ENCODE measurements at regions not wholly inside any gene's neighbourhood (a gene's known extent, or its start where the extent isn't known, plus 50 kb on each side); places are given as distances from the start of the nearest gene placed in this dataset.

GRCh38 chr10:14433147-14433546, 102.4 kb upstream of the FRMD4A start:
- Histone ChIP-seq H3K27me3 (replicated peaks; ENCODE audit: insufficient read depth, low read depth, low read length, poor library complexity) (peaks cover 8% of the 10 kb centered on the region), H3K36me3 (ENCODE audit: insufficient read depth, low read length, poor library complexity, severe bottlenecking) (no peaks in the 10 kb centered on the region), H3K4me3 (ENCODE audit: low read depth, low read length, poor library complexity, severe bottlenecking) (no peak overlapping the region), H3K27ac (ENCODE audit: low read depth, low read length, poor library complexity, severe bottlenecking) (no peak overlapping the region), H3K4me1 (ENCODE audit: insufficient read depth, low read length, poor library complexity, severe bottlenecking) (no peaks in the 10 kb centered on the region), H3K9me3 (ENCODE audit: low read depth, low read length, poor library complexity, severe bottlenecking) (no peaks in the 10 kb centered on the region)
- no TSS peak for BruUV-seq (replicated peaks)
- ChIA-PET POLR2A (ENCODE audit: low non-redundant PET) (no interaction called here), CTCF (no interaction called here)
- intact Hi-C loops (cut with micrococcal nuclease; ENCODE audit: unreplicated experiment), result no loop called here
- DNase-seq (ENCODE audit: low spot score), result no peak
- TF ChIP-seq, protein P1, sequence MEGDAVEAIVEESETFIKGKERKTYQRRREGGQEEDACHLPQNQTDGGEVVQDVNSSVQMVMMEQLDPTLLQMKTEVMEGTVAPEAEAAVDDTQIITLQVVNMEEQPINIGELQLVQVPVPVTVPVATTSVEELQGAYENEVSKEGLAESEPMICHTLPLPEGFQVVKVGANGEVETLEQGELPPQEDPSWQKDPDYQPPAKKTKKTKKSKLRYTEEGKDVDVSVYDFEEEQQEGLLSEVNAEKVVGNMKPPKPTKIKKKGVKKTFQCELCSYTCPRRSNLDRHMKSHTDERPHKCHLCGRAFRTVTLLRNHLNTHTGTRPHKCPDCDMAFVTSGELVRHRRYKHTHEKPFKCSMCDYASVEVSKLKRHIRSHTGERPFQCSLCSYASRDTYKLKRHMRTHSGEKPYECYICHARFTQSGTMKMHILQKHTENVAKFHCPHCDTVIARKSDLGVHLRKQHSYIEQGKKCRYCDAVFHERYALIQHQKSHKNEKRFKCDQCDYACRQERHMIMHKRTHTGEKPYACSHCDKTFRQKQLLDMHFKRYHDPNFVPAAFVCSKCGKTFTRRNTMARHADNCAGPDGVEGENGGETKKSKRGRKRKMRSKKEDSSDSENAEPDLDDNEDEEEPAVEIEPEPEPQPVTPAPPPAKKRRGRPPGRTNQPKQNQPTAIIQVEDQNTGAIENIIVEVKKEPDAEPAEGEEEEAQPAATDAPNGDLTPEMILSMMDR (conservative IDR thresholded peaks at IDR 0.05; ENCODE audit: low read depth, low read length), result no peak
- TF ChIP-seq EZH2 (IDR thresholded peaks at IDR 0.05; ENCODE audit: borderline replicate concordance, low read depth, low read length, poor library complexity, severe bottlenecking), result no peak

GRCh38 chr10:14431868-14432267, 101.1 kb upstream of the FRMD4A start:
- no peaks in the 10 kb centered on the region for H3K4me1 ChIP-seq (ENCODE audit: insufficient read depth, low read length, poor library complexity, severe bottlenecking)
- intact Hi-C loops (cut with micrococcal nuclease; ENCODE audit: unreplicated experiment), result no loop called here
- POLR2A ChIA-PET (ENCODE audit: low non-redundant PET), result no interaction called here
- no TSS peak for BruUV-seq (replicated peaks)
- peaks cover 14% of the 10 kb centered on the region for H3K27me3 ChIP-seq (replicated peaks; ENCODE audit: insufficient read depth, low read depth, low read length, poor library complexity)
- CTCF ChIA-PET, result no interaction called here
- H3K9me3 ChIP-seq (ENCODE audit: low read depth, low read length, poor library complexity, severe bottlenecking), result no peaks in the 10 kb centered on the region
- no peak for DNase-seq (ENCODE audit: low spot score)
- TF ChIP-seq, protein P1 (conservative IDR thresholded peaks at IDR 0.05; ENCODE audit: low read depth, low read length), result no peak
- no peak for TF ChIP-seq EZH2 (IDR thresholded peaks at IDR 0.05; ENCODE audit: borderline replicate concordance, low read depth, low read length, poor library complexity, severe bottlenecking)
- no peak overlapping the region for H3K4me3 ChIP-seq (ENCODE audit: low read depth, low read length, poor library complexity, severe bottlenecking)
- H3K36me3 ChIP-seq (ENCODE audit: insufficient read depth, low read length, poor library complexity, severe bottlenecking), result no peaks in the 10 kb centered on the region
- H3K27ac ChIP-seq (ENCODE audit: low read depth, low read length, poor library complexity, severe bottlenecking), result no peak overlapping the region

DNA sequence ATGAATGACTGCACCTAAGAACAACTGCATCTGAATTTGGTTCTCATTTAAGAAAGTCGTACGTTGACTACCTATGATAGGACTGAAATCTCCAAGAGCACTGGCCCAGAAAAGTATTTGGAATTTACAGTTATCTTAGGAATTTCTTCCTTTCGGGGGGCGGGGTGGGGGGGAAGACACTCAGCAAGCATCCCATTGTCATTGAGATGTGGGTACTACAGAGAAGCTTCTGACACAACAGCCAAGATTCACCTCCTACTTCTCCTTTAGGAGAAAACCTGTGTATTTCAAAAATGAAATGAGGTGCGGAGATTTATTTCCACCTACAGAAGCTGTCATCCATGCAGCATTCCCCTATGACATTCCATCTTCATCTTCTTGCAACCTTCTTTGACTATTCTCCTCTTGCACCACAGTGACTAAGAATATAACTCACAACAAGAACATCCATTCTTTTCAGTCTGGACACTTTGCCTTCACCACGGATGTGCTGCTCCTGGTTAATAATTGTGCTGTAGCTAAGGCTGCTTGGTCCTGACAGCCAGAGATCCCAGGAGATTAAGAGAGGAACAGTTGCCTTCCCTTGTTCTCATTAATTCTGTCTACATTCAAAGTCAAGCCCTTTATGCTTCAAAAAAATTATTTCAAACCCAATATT, 98.4 kb upstream of the FRMD4A start:
- CTCF ChIA-PET, result no interaction called here
- DNase-seq (ENCODE audit: low spot score), result no peak
- Histone ChIP-seq H3K4me1 (ENCODE audit: insufficient read depth, low read length, poor library complexity, severe bottlenecking) (no peaks in the 10 kb centered on the region), H3K9me3 (ENCODE audit: low read depth, low read length, poor library complexity, severe bottlenecking) (no peaks in the 10 kb centered on the region), H3K36me3 (ENCODE audit: insufficient read depth, low read length, poor library complexity, severe bottlenecking) (no peaks in the 10 kb centered on the region), H3K27me3 (replicated peaks; ENCODE audit: insufficient read depth, low read depth, low read length, poor library complexity) (peaks cover 15% of the 10 kb centered on the region), H3K27ac (ENCODE audit: low read depth, low read length, poor library complexity, severe bottlenecking) (no peak overlapping the region), H3K4me3 (ENCODE audit: low read depth, low read length, poor library complexity, severe bottlenecking) (no peak overlapping the region)
- intact Hi-C loops (cut with micrococcal nuclease; ENCODE audit: unreplicated experiment), result no loop called here
- no TSS peak for BruUV-seq (replicated peaks)
- POLR2A ChIA-PET (ENCODE audit: low non-redundant PET), result no interaction called here
- TF ChIP-seq EZH2 (IDR thresholded peaks at IDR 0.05; ENCODE audit: borderline replicate concordance, low read depth, low read length, poor library complexity, severe bottlenecking), result no peak
- TF ChIP-seq, protein P1 (conservative IDR thresholded peaks at IDR 0.05; ENCODE audit: low read depth, low read length), result no peak

Measured in A673 (cell line).